Activated T-cell treated with anti-CD3 and anti-CD28 coated beads for 24 hours (primary cell): ENCODE measurements at regions not wholly inside any gene's neighbourhood (a gene's known extent, or its start where the extent isn't known, plus 50 kb on each side); places are given as distances from the start of the nearest gene placed in this dataset.
A peak's percentile ranks its signal among the peaks of the same experiment; 100 is the strongest.
"Not testable (repeated sequence)": the region's sequence is repeated elsewhere in the genome, so short reads cannot be mapped to it uniquely, and the experiment has no call there.

Experiments
- DNase-seq: peaks from one replicate; pipeline ENCODE4 v3.0.0-alpha.2; 2020; ENCODE audit warnings: low read depth

- DNase-seq, result no peak
Measured at GRCh38 chr6:2376429-2377355, 131.3 kb upstream of the GMDS start.

- DNase-seq, result no peak
Measured at GRCh38 chr6:2375443-2375842, 130.0 kb upstream of the GMDS start.

GRCh38 chr6:2369606-2370005 is 124.2 kb upstream of the GMDS start:
- DNase-seq, result no peak

- no peak for DNase-seq
Measured at GRCh38 chr6:2363211-2363610, 117.8 kb upstream of the GMDS start.

GRCh38 chr6:2361195-2361594 is 115.8 kb upstream of the GMDS start:
- no peak for DNase-seq

- DNase-seq, result no peak
Measured at GRCh38 chr6:2360716-2361115, 115.3 kb upstream of the GMDS start.

- DNase-seq, result no peak
Measured at GRCh38 chr6:2360126-2360525, 114.7 kb upstream of the GMDS start.

GRCh38 chr6:2355150-2355549 is 109.7 kb upstream of the GMDS start:
- DNase-seq, result no peak

- no peak for DNase-seq
Measured at GRCh38 chr6:2354138-2354491, 108.7 kb upstream of the GMDS start.

- peak; percentile 49 for DNase-seq
Measured at GRCh38 chr6:2353412-2354137, 108.2 kb upstream of the GMDS start.

- DNase-seq, result no peak
Measured at GRCh38 chr6:2351807-2352431, 106.5 kb upstream of the GMDS start.

GRCh38 chr6:2351090-2351489 is 105.7 kb upstream of the GMDS start:
- no peak for DNase-seq

- no peak for DNase-seq
Measured at GRCh38 chr6:2346078-2346477, 100.7 kb upstream of the GMDS start.

- DNase-seq, result no peak
Measured at GRCh38 chr6:2344319-2344905, 99.0 kb upstream of the GMDS start.

GRCh38 chr6:2327591-2327990 is 82.2 kb upstream of the GMDS start:
- DNase-seq, result no peak

GRCh38 chr6:2324166-2324953 is 79.0 kb upstream of the GMDS start:
- no peak for DNase-seq

- not testable (repeated sequence) for DNase-seq
Measured at GRCh38 chr6:2317498-2317897, 72.1 kb upstream of the GMDS start.

GRCh38 chr6:2314641-2315040 is 69.2 kb upstream of the GMDS start:
- DNase-seq, result no peak

GRCh38 chr6:2310042-2310441 is 64.6 kb upstream of the GMDS start:
- DNase-seq, result no peak

GRCh38 chr6:2309122-2309521 is 63.7 kb upstream of the GMDS start:
- DNase-seq, result no peak

- no peak for DNase-seq
Measured at GRCh38 chr6:2307799-2308198, 62.4 kb upstream of the GMDS start.

GRCh38 chr6:2305951-2306350 is 60.5 kb upstream of the GMDS start:
- no peak for DNase-seq
